ENCODE measurements at regions not wholly inside any gene's neighbourhood (a gene's known extent, or its start where the extent isn't known, plus 50 kb on each side); places are given as distances from the start of the nearest gene placed in this dataset.

DNA sequence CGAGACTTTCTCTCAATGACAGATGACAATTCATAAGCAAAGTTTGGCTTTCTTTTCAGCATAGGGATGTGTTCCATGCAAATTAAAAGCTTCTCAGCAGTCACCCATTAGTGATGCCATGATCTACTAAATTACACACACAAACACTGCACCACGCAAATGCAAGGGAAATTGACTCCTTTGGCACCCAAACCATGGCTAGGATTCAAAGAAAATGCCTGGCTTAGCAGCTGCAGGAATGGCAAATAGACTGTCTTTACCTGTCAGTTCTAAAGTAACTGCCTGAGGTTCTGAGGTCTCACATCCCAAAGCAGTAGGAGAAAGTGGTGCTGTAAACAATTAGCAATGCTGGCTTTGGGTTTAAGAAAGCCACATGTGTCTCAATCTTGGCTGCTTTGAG is 108.6 kb upstream of the ATP10B start:
- TF ChIP-seq, protein P1, sequence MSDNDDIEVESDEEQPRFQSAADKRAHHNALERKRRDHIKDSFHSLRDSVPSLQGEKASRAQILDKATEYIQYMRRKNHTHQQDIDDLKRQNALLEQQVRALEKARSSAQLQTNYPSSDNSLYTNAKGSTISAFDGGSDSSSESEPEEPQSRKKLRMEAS (IDR thresholded peaks at IDR 0.05) = no peak
- TF ChIP-seq CEBPB (IDR thresholded peaks at IDR 0.05) = no peak
- TF ChIP-seq TCF12 (IDR thresholded peaks at IDR 0.05; ENCODE audit: low read depth) = no peak
- no peak for TF ChIP-seq CREB1 (IDR thresholded peaks at IDR 0.05; ENCODE audit: low read depth)
- TF ChIP-seq, protein P2, sequence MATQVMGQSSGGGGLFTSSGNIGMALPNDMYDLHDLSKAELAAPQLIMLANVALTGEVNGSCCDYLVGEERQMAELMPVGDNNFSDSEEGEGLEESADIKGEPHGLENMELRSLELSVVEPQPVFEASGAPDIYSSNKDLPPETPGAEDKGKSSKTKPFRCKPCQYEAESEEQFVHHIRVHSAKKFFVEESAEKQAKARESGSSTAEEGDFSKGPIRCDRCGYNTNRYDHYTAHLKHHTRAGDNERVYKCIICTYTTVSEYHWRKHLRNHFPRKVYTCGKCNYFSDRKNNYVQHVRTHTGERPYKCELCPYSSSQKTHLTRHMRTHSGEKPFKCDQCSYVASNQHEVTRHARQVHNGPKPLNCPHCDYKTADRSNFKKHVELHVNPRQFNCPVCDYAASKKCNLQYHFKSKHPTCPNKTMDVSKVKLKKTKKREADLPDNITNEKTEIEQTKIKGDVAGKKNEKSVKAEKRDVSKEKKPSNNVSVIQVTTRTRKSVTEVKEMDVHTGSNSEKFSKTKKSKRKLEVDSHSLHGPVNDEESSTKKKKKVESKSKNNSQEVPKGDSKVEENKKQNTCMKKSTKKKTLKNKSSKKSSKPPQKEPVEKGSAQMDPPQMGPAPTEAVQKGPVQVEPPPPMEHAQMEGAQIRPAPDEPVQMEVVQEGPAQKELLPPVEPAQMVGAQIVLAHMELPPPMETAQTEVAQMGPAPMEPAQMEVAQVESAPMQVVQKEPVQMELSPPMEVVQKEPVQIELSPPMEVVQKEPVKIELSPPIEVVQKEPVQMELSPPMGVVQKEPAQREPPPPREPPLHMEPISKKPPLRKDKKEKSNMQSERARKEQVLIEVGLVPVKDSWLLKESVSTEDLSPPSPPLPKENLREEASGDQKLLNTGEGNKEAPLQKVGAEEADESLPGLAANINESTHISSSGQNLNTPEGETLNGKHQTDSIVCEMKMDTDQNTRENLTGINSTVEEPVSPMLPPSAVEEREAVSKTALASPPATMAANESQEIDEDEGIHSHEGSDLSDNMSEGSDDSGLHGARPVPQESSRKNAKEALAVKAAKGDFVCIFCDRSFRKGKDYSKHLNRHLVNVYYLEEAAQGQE (IDR thresholded peaks at IDR 0.05; ENCODE audit: low read depth) = no peak
- TF ChIP-seq NFIC (IDR thresholded peaks at IDR 0.05) = no peak
- no peak for TF ChIP-seq TAF1 (IDR thresholded peaks at IDR 0.05; ENCODE audit: low read depth)
- no peak for TF ChIP-seq TEAD4 (IDR thresholded peaks at IDR 0.05)
- TF ChIP-seq EGR1 (IDR thresholded peaks at IDR 0.05) = no peak
- TF ChIP-seq RAD21 (IDR thresholded peaks at IDR 0.05; ENCODE audit: low read depth) = no peak
- no peak for TF ChIP-seq YY1 (IDR thresholded peaks at IDR 0.05; ENCODE audit: low read depth)
- TF ChIP-seq EP300 (IDR thresholded peaks at IDR 0.05; ENCODE audit: borderline replicate concordance) = no peak
- TF ChIP-seq ZBTB7A (IDR thresholded peaks at IDR 0.05; ENCODE audit: low read depth) = no peak
- TF ChIP-seq, protein P3, sequence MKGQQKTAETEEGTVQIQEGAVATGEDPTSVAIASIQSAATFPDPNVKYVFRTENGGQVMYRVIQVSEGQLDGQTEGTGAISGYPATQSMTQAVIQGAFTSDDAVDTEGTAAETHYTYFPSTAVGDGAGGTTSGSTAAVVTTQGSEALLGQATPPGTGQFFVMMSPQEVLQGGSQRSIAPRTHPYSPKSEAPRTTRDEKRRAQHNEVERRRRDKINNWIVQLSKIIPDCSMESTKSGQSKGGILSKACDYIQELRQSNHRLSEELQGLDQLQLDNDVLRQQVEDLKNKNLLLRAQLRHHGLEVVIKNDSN (IDR thresholded peaks at IDR 0.05) = no peak

DNA sequence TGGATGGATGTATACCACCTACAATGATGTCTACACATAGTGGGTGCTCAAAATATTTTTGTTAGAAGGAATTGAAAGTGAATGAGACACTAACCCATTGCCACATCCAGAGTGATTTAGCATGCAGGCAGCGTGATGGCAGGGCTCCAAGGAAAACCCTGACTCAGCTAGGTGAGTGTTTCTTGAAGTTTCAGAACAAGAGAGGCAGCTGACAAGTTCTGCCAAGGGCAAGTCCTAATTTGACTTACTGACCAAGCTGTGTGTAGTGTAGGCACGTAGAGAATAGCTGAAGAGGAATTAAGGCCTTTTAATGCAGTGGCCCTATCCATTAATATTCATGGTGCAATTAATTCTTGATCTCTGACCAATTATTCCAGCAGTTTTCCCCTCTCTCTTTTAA is 107.8 kb upstream of the ATP10B start:
- TF ChIP-seq ZBTB7A (IDR thresholded peaks at IDR 0.05; ENCODE audit: low read depth) = no peak
- no peak for TF ChIP-seq CREB1 (IDR thresholded peaks at IDR 0.05; ENCODE audit: low read depth)
- TF ChIP-seq CEBPB (IDR thresholded peaks at IDR 0.05) = no peak
- no peak for TF ChIP-seq TAF1 (IDR thresholded peaks at IDR 0.05; ENCODE audit: low read depth)
- TF ChIP-seq EP300 (IDR thresholded peaks at IDR 0.05; ENCODE audit: borderline replicate concordance) = no peak
- no peak for TF ChIP-seq TEAD4 (IDR thresholded peaks at IDR 0.05)
- TF ChIP-seq, protein P1 (IDR thresholded peaks at IDR 0.05) = no peak
- TF ChIP-seq EGR1 (IDR thresholded peaks at IDR 0.05) = no peak
- TF ChIP-seq, protein P2 (IDR thresholded peaks at IDR 0.05; ENCODE audit: low read depth) = no peak
- no peak for TF ChIP-seq TCF12 (IDR thresholded peaks at IDR 0.05; ENCODE audit: low read depth)

DNA sequence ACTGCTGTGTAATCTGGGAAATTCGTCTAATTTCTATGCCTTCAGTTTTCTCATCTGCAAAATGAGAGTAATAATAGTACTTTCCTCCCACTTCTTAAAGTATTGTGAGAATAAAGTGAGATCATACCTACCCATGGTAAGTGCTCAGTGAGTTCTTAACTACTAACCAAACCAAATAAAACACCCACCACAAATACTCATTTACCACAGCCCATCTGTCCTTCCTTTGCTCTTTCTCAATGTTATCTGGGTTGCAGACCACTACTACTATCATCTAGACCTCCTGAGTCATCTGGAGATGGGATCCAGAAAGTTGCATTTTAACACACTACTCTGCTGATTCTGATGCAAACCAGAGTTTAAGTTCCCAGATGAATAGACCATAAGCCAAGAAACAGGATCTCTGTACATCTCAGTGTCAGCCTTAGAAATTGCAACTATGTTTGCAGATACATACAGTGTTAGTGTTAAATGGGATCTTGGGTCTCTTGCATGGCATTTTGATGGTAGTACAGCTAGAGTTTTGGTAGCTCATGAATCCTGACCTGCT is 105.4 kb upstream of the ATP10B start:
- TF ChIP-seq EP300 (IDR thresholded peaks at IDR 0.05; ENCODE audit: borderline replicate concordance) = no peak
- TF ChIP-seq, protein P1 (IDR thresholded peaks at IDR 0.05) = no peak
- no peak for TF ChIP-seq NFIC (IDR thresholded peaks at IDR 0.05)
- no peak for TF ChIP-seq CREB1 (IDR thresholded peaks at IDR 0.05; ENCODE audit: low read depth)
- TF ChIP-seq TCF12 (IDR thresholded peaks at IDR 0.05; ENCODE audit: low read depth) = no peak
- TF ChIP-seq TEAD4 (IDR thresholded peaks at IDR 0.05) = no peak
- TF ChIP-seq, protein P2 (IDR thresholded peaks at IDR 0.05; ENCODE audit: low read depth) = no peak
- no peak for TF ChIP-seq FOXM1 (IDR thresholded peaks at IDR 0.05; ENCODE audit: borderline replicate concordance, low read depth)

DNA sequence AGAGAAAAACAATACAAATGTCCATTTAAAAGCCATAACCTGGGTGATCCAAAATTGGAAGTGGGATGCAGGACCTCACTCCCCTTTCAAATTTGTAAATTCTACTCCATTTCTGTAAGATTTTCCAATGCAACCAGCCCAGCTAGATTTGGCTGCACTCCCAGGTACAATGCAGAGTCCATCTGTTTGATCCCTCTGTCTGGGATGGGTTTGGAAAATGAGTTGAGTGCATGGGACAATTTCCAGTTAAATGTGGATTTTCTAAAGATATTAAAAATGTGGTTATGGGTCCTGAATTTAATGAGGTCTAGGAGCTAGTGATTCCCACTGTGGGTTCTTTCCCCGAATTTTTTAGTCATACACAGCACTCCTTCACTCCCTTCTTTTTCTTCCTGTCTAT is 104.0 kb upstream of the ATP10B start:
- TF ChIP-seq EP300 (IDR thresholded peaks at IDR 0.05; ENCODE audit: borderline replicate concordance) (no peak), TCF12 (IDR thresholded peaks at IDR 0.05; ENCODE audit: low read depth) (no peak), RAD21 (IDR thresholded peaks at IDR 0.05; ENCODE audit: low read depth) (no peak), CEBPB (IDR thresholded peaks at IDR 0.05) (no peak), TEAD4 (IDR thresholded peaks at IDR 0.05) (no peak), NFIC (IDR thresholded peaks at IDR 0.05) (no peak), EGR1 (IDR thresholded peaks at IDR 0.05) (no peak), ZBTB7A (IDR thresholded peaks at IDR 0.05; ENCODE audit: low read depth) (no peak), YY1 (IDR thresholded peaks at IDR 0.05; ENCODE audit: low read depth) (no peak), FOXM1 (IDR thresholded peaks at IDR 0.05; ENCODE audit: borderline replicate concordance, low read depth) (no peak), CREB1 (IDR thresholded peaks at IDR 0.05; ENCODE audit: low read depth) (no peak), TAF1 (IDR thresholded peaks at IDR 0.05; ENCODE audit: low read depth) (no peak)
- TF ChIP-seq, protein P2 (IDR thresholded peaks at IDR 0.05; ENCODE audit: low read depth) = no peak
- TF ChIP-seq, protein P3 (IDR thresholded peaks at IDR 0.05) = no peak
- TF ChIP-seq, protein P1 (IDR thresholded peaks at IDR 0.05) = no peak
